ENCODE measurements at regions not wholly inside any gene's neighbourhood (a gene's known extent, or its start where the extent isn't known, plus 50 kb on each side); places are given as distances from the start of the nearest gene placed in this dataset.
"Not testable (repeated sequence)": the region's sequence is repeated elsewhere in the genome, so short reads cannot be mapped to it uniquely, and the experiment has no call there.

DNA sequence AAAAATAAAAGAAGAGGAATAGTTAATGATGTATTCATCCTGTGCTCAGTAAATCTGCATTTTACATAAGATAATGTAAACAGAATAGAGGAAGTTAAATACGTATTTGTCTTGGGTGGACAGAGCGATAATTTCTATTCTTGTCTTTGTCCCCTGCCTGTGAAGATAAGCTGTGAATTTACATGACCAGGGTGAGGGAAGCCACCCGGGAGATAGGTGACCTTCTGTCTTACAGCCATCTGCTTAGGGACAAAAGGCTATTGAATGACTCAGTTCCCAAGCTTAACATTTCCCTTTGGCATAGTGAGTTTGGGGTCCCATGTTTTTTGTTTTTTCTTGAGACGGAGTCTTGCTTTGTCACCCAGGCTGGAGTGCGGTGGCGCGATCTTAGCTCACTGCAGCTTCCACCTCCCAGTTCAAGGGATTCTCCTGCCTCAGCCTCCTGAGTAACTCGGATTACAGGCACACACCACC, 88.7 kb upstream of the KCTD7 start:
- no peak for DNase-seq (ENCODE audit: low read depth)

DNA sequence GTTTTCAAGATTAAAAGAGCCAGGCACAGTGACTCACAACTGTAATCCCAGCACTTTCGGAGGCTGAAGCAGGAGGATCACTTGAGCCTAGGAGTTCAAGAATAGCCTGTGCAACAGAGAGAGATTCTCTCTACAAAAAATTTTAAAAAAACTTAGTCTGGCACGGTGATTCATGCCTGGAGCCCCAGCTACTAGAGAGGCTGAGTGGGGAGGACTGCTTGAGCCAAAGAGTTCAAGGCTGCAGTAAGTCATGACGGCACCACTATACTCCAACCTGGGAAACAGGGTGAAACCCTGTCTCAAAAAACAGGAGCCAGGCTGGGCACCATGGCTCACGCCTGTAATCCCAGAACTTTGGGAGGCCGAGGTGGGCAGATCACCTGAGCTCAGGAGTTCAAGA, 86.6 kb upstream of the KCTD7 start:
- no peak for DNase-seq (ENCODE audit: low read depth)

DNA sequence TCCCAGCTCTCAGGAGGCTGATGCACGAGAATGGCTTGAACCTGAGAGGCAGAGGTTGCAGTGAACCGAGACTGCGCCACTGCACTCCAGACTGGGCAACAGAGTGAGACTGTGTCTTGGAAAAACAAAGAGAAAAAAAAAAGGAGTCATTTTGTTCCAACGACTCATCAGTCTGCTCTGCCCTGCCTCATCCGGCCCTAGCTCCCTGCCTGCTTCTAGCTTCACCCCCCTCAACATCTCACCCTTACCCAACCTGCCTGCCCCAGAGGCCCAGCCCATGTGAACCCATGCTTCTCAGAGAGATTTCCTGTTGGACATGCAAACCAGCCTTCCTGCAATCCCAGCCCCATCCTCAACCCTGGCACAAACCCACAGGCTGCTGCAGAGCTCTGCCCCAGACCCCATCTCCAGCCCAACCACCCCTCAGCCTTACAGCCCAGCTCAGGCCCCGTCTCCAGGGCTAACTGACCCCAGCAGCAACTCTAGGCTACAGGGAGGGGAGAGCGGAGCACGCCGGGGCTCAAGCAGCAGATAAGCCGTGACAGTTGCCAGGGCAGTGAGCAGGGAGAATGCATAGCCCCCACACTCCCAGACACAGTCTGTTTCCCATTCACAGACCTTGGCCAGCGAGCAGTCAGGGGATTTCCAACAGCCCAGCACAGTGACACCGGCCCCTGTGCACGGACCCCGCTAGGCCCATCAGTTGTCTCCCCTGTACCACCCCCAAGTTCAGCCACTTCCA, 86.0 kb upstream of the KCTD7 start:
- DNase-seq (ENCODE audit: low read depth): no peak

DNA sequence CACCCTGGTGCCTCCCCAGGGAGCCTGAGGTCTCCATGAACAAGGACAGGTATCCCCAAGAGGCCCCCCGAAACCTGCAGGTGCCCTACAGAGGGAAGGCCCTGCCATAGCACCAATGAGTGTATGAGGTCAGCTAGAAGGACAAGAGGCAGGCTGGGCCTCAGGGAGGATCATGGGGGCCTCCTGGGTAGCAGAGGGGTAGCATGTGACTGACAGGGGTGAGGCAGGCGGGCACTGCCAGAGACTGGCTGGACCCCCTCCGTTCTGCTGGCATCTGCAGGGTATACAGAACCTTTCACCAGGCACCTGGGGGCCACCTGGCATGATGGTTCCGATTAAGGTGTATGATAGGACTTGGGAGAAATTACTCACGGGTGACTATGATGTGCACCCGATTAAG, 79.2 kb upstream of the KCTD7 start:
- DNase-seq (ENCODE audit: low read depth): no peak

DNA sequence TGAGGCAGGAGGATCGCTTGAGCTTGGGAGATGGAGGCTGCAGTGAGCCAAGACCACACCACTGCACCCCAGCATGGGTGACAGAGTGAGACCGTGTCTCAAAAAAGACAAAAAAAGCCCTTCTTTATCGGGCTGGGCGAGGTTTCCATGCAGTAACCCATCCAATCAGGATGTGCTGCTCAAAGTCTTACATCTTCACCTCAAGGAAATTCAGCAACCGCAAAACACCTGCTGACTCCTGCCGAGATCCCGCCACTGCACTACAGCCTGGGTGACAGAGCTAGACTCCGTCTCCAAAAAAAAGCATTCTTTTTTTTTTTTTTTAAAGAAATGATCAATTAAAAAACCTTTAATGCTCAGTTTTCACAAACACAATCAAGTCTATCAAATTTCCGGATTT, 75.7 kb upstream of the KCTD7 start:
- no peak for DNase-seq (ENCODE audit: low read depth)

DNA sequence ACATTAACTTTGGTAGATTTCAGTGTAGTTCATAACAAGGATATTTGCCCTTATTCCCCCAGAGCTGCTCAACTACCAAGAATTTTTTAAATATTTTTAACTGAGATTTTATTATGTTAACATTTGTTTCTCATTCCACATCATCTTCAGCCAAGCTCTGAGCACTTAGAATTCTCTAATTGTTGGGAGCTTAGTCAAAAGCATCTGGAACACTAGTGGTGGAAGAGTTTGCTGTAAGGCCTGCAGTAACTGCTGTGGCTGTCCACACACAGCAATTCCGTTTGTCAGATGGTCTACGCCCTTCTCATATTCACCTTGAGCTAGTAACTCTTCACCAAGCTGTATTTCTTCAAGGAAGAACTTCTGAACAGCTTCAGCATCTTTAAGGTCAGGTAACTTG, 75.0 kb upstream of the KCTD7 start:
- DNase-seq (ENCODE audit: low read depth): not testable (repeated sequence)

DNA sequence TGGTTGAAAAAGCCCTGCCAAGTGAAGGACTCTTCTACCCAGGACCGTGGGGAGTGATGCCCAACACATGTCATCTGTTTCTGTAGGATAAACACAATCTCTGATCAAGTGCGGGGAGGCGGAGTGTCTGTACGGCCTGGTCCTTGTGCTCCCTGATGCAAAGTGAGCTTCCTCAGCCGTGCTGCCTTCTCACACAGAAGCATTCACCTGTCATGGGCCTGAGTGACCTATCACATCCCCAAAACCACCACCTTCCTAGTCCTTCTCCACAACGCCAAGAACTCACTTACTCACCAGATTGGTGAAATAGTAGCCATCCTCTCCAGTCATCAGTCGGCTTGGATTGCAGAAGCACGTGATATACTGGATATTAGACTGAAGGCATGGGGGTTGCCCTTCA, 74.4 kb upstream of the KCTD7 start:
- not testable (repeated sequence) for DNase-seq (ENCODE audit: low read depth)

DNA sequence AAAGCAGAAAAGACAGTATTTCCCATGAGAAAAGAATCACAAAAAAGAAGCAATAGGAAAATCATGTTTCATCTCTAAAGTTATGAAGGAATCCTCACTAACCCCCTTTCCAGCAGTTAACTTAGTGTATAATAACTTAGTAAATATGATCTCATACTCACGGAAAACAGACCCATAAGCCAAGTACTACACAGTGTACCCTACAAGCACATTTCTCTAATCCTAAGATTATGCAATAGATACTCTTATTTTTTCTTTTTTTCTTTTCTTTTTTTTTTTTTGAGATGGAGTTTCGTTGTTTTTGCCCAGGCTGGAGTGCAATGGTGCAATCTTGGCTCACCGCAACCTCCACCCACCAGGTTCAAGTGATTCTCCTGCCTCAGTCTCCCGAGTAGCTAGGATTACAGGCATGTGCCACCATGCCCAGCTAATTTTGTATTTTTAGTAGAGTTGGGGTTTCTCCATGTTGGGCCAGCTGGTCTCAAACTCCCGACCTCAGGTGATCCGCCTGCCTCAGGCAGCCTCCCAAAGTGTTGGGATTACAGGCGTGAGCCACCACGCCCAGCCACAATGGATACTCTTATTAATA, 73.7 kb upstream of the KCTD7 start:
- DNase-seq (ENCODE audit: low read depth): not testable (repeated sequence)

DNA sequence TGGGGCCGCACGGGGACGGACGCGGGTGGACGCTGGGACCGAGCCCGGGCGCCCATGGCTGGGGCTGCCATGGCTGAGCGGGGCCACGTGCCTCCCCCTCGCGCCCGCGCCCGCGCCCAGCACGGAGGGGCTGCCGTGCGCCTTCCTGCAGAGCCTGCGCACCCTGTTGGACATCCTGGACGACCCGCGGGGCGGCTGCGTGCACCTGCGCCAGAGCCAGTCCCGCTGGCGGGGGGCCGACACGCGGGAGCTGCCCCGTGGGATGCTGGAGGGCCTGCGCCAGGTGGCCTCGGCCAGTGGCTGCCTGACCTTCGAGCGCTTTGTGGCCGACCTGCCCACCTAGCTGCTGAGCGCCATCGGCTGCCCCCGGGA, 72.5 kb upstream of the KCTD7 start:
- DNase-seq (ENCODE audit: low read depth): no peak

DNA sequence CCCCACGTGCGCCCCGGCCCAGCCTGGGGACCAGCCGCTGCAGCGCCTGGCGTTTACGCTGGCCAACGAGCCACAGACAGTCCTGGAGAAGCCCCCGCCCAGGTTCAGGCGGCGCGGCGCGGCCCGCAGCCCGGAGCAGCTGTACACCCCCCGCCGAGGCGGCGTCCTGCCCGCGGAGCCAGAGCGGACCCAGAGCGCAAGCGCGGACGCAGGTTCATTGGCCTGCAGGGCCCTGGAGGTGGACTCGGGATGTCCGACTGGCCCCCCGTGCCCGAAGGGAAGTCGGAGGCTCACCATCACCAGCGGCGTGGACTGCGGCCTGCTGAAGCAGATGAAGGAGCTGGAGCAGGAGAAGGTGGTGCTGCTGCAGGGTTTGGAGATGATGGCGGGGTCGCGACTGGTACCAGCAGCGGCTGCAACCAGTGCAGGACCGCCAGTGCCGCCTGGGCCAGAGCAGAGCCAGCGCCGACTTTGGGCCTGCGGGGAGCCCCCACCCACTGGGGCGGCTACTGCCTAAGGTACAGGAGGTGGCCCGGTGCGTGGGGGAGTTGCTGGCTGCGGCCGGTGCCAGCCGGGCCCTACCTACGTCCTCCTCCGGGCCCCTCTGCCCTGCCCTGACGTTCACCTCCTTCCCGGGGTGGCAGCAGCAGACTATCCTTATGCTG, 72.0 kb upstream of the KCTD7 start:
- DNase-seq (ENCODE audit: low read depth): no peak

DNA sequence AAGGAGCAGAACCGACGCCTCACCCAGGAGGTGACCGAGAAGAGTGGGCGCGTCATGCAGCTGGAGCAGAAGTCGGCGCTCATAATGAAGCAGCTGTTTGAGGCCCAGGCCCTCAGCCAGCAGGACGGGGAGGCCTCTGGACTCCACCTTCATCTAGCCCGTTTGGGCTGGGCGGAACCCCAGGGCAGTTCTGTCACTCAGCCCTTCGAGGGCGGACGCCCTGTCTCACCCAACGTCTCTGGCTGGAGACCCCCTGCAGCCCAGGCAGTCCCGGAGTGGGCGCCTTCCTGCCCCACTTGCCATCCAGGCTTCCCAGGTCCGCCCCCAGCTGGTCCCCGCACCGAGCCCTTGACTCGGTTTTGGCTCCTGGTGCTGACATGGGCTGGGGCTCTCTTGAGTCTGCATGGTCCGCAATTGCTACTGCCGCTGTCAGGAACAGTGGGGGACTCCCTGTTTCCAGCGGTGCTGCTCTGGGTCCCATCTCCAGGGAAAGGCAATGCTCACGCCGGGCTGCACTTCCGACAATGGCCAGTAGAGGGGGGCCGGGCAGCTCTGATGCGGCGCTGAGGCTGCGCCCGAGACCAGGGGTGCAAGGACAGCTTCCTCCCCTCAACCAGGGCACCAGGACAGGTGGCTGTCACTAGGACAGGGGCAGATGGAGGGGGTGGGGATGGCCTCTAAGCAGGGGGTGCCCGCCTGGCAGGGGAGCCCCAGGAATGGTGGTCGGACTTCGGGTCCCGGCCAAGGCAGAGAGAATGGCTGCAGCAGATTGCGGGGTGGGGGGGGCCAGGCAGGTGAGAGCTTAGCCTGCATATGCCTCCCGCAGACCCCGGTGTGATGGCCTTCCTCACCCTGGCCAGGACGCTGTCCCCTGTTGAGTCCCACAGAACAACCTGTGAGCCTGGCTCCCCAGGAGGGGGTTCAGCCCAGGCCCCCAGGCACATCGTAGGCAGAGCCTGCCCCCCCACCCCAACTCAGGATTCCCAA, 71.2 kb upstream of the KCTD7 start:
- no peak for DNase-seq (ENCODE audit: low read depth)

DNA sequence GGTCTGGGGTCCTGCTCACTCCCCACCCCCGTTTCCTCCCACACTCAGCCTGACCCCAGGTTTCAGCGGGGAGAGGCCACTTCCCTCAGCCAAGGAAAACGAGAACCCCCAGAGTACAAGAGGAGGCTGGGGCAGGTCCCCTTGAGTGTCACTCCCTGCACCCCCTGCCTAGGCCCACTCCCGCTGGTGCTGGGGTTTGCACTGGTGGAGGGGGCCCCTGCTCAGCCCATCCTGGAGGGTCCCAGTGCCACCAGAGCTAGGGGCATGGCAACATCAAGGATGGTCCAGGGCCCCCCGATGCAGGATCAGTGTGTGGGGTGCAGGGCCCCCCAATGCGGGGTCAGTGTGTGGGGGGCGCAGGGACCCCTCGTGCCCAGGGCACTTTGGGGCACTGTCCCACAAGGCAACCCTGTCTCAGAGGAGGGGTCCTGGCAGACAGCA, 70.5 kb upstream of the KCTD7 start:
- no peak for DNase-seq (ENCODE audit: low read depth)

DNA sequence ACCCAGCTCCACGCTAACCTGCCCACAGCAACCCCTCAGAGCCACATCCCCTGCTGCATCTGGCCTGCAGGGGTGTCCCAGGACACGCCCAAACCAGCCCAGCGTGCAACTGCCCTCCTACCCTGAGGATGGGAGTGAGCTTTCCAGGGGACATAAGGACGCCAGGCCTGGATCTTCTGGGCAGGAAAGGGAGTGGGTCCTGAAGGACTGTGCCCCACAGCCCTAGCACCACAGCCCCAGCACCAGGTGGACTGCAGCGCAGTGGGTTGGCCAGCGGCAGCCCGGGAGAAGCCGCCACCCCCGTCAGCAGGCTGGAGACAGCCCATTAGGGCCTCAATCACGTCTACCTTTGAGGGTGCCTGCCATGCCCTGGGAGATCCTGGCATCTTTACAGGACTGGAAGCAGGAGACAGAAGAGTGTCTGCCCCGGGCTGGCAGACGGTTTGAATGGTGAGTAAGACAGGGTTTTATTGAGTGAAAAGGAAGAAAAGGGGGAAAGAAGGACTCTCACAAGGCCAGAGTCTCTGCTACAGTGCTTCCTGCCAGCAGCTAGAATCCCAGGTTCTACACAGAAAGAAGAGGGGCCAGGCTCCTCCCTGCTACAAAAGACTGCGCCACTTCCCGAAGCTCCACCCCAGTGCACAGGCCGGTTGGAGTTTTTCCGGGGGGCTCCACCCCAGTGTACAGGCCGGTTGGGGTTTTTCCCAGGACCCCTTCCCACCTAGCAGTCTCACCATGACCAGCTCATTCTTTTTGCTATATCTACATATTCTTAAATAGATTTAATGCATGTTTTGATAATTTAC, 69.8 kb upstream of the KCTD7 start:
- DNase-seq (ENCODE audit: low read depth): no peak

DNA sequence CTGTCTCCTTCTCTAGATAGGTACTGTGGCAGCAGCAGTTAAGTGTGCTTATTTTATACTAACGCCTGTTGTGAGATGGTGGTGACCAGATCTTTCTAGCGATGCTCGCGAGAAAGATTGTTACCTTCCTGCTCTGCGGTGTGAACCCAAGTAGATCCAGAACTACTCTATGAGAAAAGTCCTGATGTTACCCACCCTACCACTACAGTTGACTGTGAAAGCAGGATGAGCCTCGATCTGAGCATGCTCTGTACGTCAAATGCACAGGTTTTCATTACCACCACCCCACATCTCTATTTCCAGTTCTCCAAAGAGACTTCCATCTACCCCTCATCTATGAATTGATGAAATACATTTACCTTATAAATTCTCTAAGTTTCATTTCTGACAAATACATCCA, 64.6 kb upstream of the KCTD7 start:
- DNase-seq (ENCODE audit: low read depth): no peak

DNA sequence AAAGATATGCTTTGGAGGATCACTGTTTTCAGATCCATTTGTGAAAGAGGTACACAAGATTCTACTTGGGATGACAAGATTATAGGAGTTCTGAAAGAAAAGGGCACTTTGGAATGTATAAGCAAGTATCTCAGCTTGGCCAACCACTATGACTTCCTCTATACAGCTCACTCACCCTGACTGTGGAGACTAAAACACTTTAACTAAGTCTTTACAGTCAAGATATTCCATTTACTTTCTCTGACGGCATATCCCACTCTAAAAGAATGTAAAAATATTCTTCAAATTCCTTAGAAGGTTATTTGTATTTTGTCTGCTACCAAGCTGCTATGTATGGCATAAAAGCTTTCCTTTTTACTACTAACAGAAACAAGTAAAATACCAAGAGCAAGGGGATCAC, 58.5 kb upstream of the KCTD7 start:
- not testable (repeated sequence) for DNase-seq (ENCODE audit: low read depth)

DNA sequence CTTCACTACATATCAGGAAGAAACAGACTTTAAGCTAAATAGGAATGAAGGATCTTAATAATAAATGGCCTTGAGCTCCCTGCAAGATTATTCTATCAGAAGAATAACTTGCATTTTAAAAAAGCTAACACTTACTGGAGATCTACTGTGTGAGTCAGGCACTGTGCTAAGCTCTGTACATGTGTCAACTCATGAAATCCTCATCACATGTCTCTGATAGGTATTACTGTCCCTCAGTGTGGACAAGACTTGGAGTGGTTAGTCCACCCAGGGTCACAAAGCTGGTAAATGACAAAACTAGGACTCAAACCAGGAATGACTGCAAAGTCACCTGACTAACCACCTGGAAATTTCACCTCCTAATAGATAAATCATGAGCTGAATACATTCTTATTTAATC, 57.1 kb upstream of the KCTD7 start:
- DNase-seq (ENCODE audit: low read depth): no peak

DNA sequence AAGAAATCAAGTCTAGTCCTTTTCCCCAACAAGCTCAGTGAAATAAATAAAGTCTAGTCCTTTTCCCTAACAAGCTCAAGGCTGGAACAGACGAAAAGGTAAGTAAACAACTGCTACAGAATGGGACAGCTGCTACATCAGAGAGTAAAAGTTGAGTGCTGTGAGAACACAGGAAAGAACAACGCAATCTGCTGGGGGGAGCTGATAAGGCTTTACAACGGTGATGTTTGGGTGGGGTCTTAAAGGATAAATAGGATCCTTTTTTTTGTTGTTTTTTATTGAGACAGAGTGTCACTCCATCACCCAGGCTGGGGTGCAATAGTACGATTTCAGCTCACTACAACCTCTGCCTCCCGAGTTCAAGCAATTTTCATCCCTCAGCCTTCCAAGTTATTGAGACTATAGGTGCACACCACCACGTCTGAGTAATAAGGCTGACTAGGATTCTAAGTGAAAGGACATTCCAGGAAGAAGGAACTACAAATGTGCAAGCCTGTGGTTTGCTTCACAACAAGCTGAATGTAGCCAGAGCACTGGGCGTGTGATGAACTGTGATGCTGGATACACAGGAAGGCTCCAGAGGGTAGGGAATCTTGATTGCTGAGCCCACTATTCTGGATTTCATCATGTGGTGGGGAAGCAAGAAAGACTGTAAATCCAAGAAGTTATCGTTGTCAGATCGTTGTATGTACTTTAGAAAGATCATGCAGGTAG, 54.7 kb upstream of the KCTD7 start:
- not testable (repeated sequence) for DNase-seq (ENCODE audit: low read depth)

DNA sequence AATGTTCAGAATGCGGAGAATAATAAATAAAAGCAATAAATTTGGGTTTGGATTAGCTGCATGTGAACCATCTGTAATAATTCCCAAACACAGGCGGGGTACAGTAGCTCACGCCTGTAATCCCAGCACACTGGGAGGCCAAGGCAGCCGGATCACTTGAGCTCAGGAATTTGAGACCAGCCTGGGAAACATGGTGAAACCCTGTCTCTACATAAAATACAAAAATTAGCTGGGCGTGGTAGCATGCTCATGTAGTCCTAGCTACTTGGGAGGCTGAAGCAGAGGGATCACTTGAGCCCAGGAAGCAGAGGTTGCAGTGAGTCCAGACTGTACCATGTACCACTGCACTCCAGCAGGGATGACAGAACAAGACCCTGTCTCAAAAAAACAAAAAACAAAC, 53.9 kb upstream of the KCTD7 start:
- not testable (repeated sequence) for DNase-seq (ENCODE audit: low read depth)

DNA sequence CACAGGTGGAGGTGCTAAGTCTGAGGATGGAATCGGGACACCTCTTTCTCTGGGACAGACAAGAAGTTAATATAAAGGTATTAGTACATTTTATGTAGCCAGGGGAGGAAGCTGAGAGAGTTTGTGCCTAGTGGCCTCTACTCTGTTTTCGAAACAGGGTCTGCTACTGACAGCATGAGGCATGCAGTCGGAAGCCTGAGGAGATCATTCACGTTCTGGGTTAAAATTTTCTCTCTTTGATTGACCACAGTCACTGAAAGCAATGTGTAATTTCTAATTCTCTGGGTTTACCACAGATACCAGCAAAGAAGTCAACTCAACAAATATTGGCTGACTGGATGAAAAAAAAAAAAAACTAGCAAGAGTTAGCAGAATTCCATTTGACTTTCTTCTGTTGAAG, 53.3 kb upstream of the KCTD7 start:
- no peak for DNase-seq (ENCODE audit: low read depth)

DNA sequence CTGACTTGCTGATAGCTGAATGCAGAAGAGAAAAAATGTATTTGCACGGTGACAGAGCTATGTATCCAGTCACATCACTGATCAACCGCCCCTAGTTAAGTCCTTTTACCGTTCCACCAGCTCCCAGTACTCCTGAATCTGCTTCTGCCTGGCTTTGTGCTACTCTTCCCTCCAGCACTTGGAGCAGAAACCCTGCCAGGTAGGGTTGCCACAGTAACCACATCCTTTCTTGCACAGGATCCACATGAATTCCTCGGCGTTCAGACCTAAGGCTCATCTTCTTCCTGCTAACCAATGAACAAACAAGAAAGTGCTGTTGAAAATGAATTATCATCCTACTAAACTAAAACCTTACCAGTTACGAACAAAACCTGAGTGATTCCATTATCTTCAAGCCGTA, 52.0 kb upstream of the KCTD7 start:
- DNase-seq (ENCODE audit: low read depth): no peak

Measured in HS-27A (cell line).